ENCODE measurements at regions not wholly inside any gene's neighbourhood (a gene's known extent, or its start where the extent isn't known, plus 50 kb on each side); places are given as distances from the start of the nearest gene placed in this dataset.
"Not testable (repeated sequence)": the region's sequence is repeated elsewhere in the genome, so short reads cannot be mapped to it uniquely, and the experiment has no call there.

GRCh38 chr2:80947601-80948130, 643.1 kb upstream of the LRRTM1 start:
- no peaks in the 10 kb centered on the region for H3K9me3 ChIP-seq (ENCODE audit: low read depth)
- no peak for DNase-seq (ENCODE audit: low read depth in 1 of 2, low spot score in 1 of 2)
- H3K36me3 ChIP-seq: no peaks in the 10 kb centered on the region
- no peaks in the 10 kb centered on the region for H3K4me1 ChIP-seq (ENCODE audit: low read depth)
- no peak for TF ChIP-seq CTCF (IDR thresholded peaks at IDR 0.05; ENCODE audit: low read depth, low read length)
- no peaks in the 10 kb centered on the region for H3K27me3 ChIP-seq
- no peak overlapping the region for H3K4me3 ChIP-seq
- H3K27ac ChIP-seq: no peak overlapping the region

- Histone ChIP-seq H3K4me1 (ENCODE audit: low read depth) (no peaks in the 10 kb centered on the region), H3K27ac (no peak overlapping the region), H3K36me3 (no peaks in the 10 kb centered on the region), H3K9me3 (ENCODE audit: low read depth) (no peaks in the 10 kb centered on the region), H3K4me3 (no peak overlapping the region), H3K27me3 (no peaks in the 10 kb centered on the region)
- TF ChIP-seq CTCF (IDR thresholded peaks at IDR 0.05; ENCODE audit: low read depth, low read length): no peak
- no peak for DNase-seq (ENCODE audit: low read depth in 1 of 2, low spot score in 1 of 2)
Observed at GRCh38 chr2:80943487-80943886, 638.9 kb upstream of the LRRTM1 start.

GRCh38 chr2:80942766-80943165, 638.2 kb upstream of the LRRTM1 start:
- Histone ChIP-seq H3K4me3 (no peak overlapping the region), H3K9me3 (ENCODE audit: low read depth) (no peaks in the 10 kb centered on the region), H3K36me3 (no peaks in the 10 kb centered on the region), H3K27ac (no peak overlapping the region), H3K27me3 (no peaks in the 10 kb centered on the region), H3K4me1 (ENCODE audit: low read depth) (no peaks in the 10 kb centered on the region)
- no peak for TF ChIP-seq CTCF (IDR thresholded peaks at IDR 0.05; ENCODE audit: low read depth, low read length)
- no peak for DNase-seq (ENCODE audit: low read depth in 1 of 2, low spot score in 1 of 2)

- Histone ChIP-seq H3K4me1 (ENCODE audit: low read depth) (no peaks in the 10 kb centered on the region), H3K4me3 (no peak overlapping the region), H3K27me3 (no peaks in the 10 kb centered on the region), H3K36me3 (no peaks in the 10 kb centered on the region), H3K27ac (no peak overlapping the region), H3K9me3 (ENCODE audit: low read depth) (no peaks in the 10 kb centered on the region)
- no peak for TF ChIP-seq CTCF (IDR thresholded peaks at IDR 0.05; ENCODE audit: low read depth, low read length)
- DNase-seq (ENCODE audit: low read depth in 1 of 2, low spot score in 1 of 2): no peak
Observed at GRCh38 chr2:80938463-80938862, 633.9 kb upstream of the LRRTM1 start.

GRCh38 chr2:80931820-80932219, 627.3 kb upstream of the LRRTM1 start:
- not testable (repeated sequence) for DNase-seq (ENCODE audit: low read depth in 1 of 2, low spot score in 1 of 2); H3K4me1 ChIP-seq (ENCODE audit: low read depth); H3K4me3 ChIP-seq; H3K9me3 ChIP-seq (ENCODE audit: low read depth); H3K27ac ChIP-seq; H3K27me3 ChIP-seq; H3K36me3 ChIP-seq

- no peak for TF ChIP-seq CTCF (IDR thresholded peaks at IDR 0.05; ENCODE audit: low read depth, low read length)
- no peaks in the 10 kb centered on the region for H3K4me1 ChIP-seq (ENCODE audit: low read depth)
- H3K27me3 ChIP-seq: no peaks in the 10 kb centered on the region
- no peaks in the 10 kb centered on the region for H3K36me3 ChIP-seq
- H3K9me3 ChIP-seq (ENCODE audit: low read depth): peaks cover 6% of the 10 kb centered on the region
- no peak for DNase-seq (ENCODE audit: low read depth in 1 of 2, low spot score in 1 of 2)
- H3K27ac ChIP-seq: no peak overlapping the region
- H3K4me3 ChIP-seq: no peak overlapping the region
Observed at GRCh38 chr2:80930777-80931176, 626.2 kb upstream of the LRRTM1 start.

Data from cardiac muscle cell (in vitro differentiated cells and primary cell).